A673 (cell line): ENCODE measurements at regions not wholly inside any gene's neighbourhood (a gene's known extent, or its start where the extent isn't known, plus 50 kb on each side); places are given as distances from the start of the nearest gene placed in this dataset.

Experiments used
- BruUV-seq: library from RNA; stranded (reverse); fragments of 400-500 nt; replicated peaks from 2 replicates; lab custom pipeline; 2021; lab: Mats Ljungman, UMichigan
- CTCF ChIA-PET: fragments of 300-600 bp; sonication (Branson Sonifier 250); formaldehyde crosslinking; loops from one replicate; lab custom pipeline; 2022; ENCODE audit warnings: antibody characterized with exemption; lab: Charles Lee
- POLR2A ChIA-PET: fragments of 300-600 bp; sonication (Branson Sonifier 250); formaldehyde crosslinking; loops from one replicate; lab custom pipeline; 2022; ENCODE audit warnings: antibody characterized with exemption; ENCODE audit not compliant: low non-redundant PET; lab: Charles Lee
- DNase-seq: peaks from one replicate; pipeline ENCODE4 v3.0.0-alpha.2; 2015; ENCODE audit warnings: low spot score
- H3K27ac ChIP-seq: fragments of 200-600 bp; sonication (generic); 2 replicates; pipeline ENCODE4 v1.5.1; 2016; ENCODE audit warnings: mixed run types, low read depth, mild to moderate bottlenecking, mixed read lengths, antibody characterized with exemption, low read length; ENCODE audit not compliant: poor library complexity, severe bottlenecking
- H3K27me3 ChIP-seq: fragments of 200-600 bp; sonication (generic); replicated peaks from 2 replicates; pipeline ENCODE4 v1.6.1; 2017; ENCODE audit warnings: mixed run types, low read depth, mild to moderate bottlenecking, mixed read lengths, antibody characterized with exemption, low read length; ENCODE audit not compliant: insufficient read depth, poor library complexity
- H3K36me3 ChIP-seq: fragments of 200-600 bp; sonication (generic); 2 replicates; pipeline ENCODE4 v1.6.1; 2016; ENCODE audit warnings: mixed run types, mild to moderate bottlenecking, mixed read lengths, antibody characterized with exemption, low read length; ENCODE audit not compliant: insufficient read depth, poor library complexity, severe bottlenecking
- H3K4me1 ChIP-seq: fragments of 200-600 bp; sonication (generic); 2 replicates; pipeline ENCODE4 v1.6.1; 2017; ENCODE audit warnings: mixed run types, mild to moderate bottlenecking, mixed read lengths, antibody characterized with exemption, low read length; ENCODE audit not compliant: insufficient read depth, poor library complexity, severe bottlenecking
- H3K4me3 ChIP-seq: fragments of 200-600 bp; sonication (generic); 2 replicates; pipeline ENCODE4 v1.5.1; 2016; ENCODE audit warnings: low read depth, mixed run types, mild to moderate bottlenecking, mixed read lengths, low read length; ENCODE audit not compliant: poor library complexity, severe bottlenecking
- H3K9me3 ChIP-seq: fragments of 200-600 bp; sonication (generic); 2 replicates; pipeline ENCODE4 v1.6.1; 2016; ENCODE audit warnings: mixed run types, low read depth, mild to moderate bottlenecking, mixed read lengths, antibody characterized with exemption, low read length; ENCODE audit not compliant: poor library complexity, severe bottlenecking
- CTCF ChIP-seq: fragments of 300-800, 200-600 bp; sonication (generic); conservative IDR thresholded peaks from 2 replicates; pipeline ENCODE4 v1.5.1; 2017; ENCODE audit warnings: low read depth, mild to moderate bottlenecking, antibody characterized with exemption, low read length, moderate library complexity, mixed read lengths
- EZH2 ChIP-seq: fragments of 200-600 bp; sonication (generic); IDR thresholded peaks from 2 replicates; pipeline ENCODE4 v1.6.1; 2017; ENCODE audit warnings: borderline replicate concordance, low read depth, mild to moderate bottlenecking, mixed read lengths, antibody characterized with exemption, low read length; ENCODE audit not compliant: poor library complexity, severe bottlenecking
- intact Hi-C: fragments of 100-400 bp; cut with micrococcal nuclease; formaldehyde crosslinking; loops from one replicate; pipeline ENCODE4 v1.10.0; 2022; ENCODE audit not compliant: unreplicated experiment

GRCh38 chr3:17927036-17927435 is 184.6 kb upstream of the TBC1D5 start:
- DNase-seq = no peak
- TF ChIP-seq CTCF (no peak), EZH2 (no peak)
- POLR2A ChIA-PET = no interaction called here
- BruUV-seq = no TSS peak
- Histone ChIP-seq H3K9me3 (no peaks in the 10 kb centered on the region), H3K4me1 (no peaks in the 10 kb centered on the region), H3K36me3 (no peaks in the 10 kb centered on the region), H3K4me3 (no peak overlapping the region), H3K27ac (no peak overlapping the region), H3K27me3 (no peaks in the 10 kb centered on the region)
- CTCF ChIA-PET = no interaction called here
- intact Hi-C loops = no loop called here

GRCh38 chr3:17915341-17915740 is 172.9 kb upstream of the TBC1D5 start:
- H3K27ac ChIP-seq = no peak overlapping the region
- no peak for TF ChIP-seq CTCF
- no peak for DNase-seq
- no peak overlapping the region for H3K4me3 ChIP-seq
- POLR2A ChIA-PET = no interaction called here
- peaks cover 34% of the 10 kb centered on the region for H3K27me3 ChIP-seq
- no TSS peak for BruUV-seq
- CTCF ChIA-PET = no interaction called here
- H3K4me1 ChIP-seq = no peaks in the 10 kb centered on the region
- intact Hi-C loops = no loop called here
- no peaks in the 10 kb centered on the region for H3K9me3 ChIP-seq
- H3K36me3 ChIP-seq = no peaks in the 10 kb centered on the region

- H3K4me1 ChIP-seq = no peaks in the 10 kb centered on the region
- no peaks in the 10 kb centered on the region for H3K36me3 ChIP-seq
- intact Hi-C loops = no loop called here
- peaks cover 40% of the 10 kb centered on the region for H3K27me3 ChIP-seq
- ChIA-PET CTCF (no interaction called here), POLR2A (no interaction called here)
- no peak for DNase-seq
- H3K27ac ChIP-seq = no peak overlapping the region
- no peak overlapping the region for H3K4me3 ChIP-seq
- BruUV-seq = no TSS peak
- TF ChIP-seq EZH2 (no peak), CTCF (no peak)
- H3K9me3 ChIP-seq = no peaks in the 10 kb centered on the region
Observed at GRCh38 chr3:17913359-17913758, 170.9 kb upstream of the TBC1D5 start.
